Fibroblast of lung (primary cell): ENCODE measurements at regions not wholly inside any gene's neighbourhood (a gene's known extent, or its start where the extent isn't known, plus 50 kb on each side); places are given as distances from the start of the nearest gene placed in this dataset.

Source experiments
- DNase-seq, 2 donors: peaks; one replicate each; pipeline versions ENCODE4 v3.0.0 to v3.0.0-alpha.2; 2010; ENCODE audit warnings: low read depth in 2 of 2
- H2AFZ ChIP-seq: 2 replicates; pipeline ENCODE4 v1.5.1; 2012; ENCODE audit warnings: low read length, control low read depth, inconsistent platforms
- H3K27ac ChIP-seq: 2 replicates; pipeline ENCODE4 v1.5.1; 2011; ENCODE audit warnings: low read length, control low read depth; ENCODE audit not compliant: insufficient read depth
- H3K27me3 ChIP-seq: 2 replicates; pipeline ENCODE4 v1.5.1; 2011; ENCODE audit warnings: mild to moderate bottlenecking, low read length; ENCODE audit not compliant: control insufficient read depth, insufficient read depth
- H3K36me3 ChIP-seq: 2 replicates; pipeline ENCODE4 v1.5.1; 2011; ENCODE audit warnings: low read length; ENCODE audit not compliant: control insufficient read depth, insufficient read depth
- H3K4me1 ChIP-seq: 2 replicates; pipeline ENCODE4 v1.5.1; 2011; ENCODE audit warnings: low read length; ENCODE audit not compliant: control insufficient read depth, insufficient read depth; ENCODE audit errors: extremely low read depth
- H3K4me2 ChIP-seq: 2 replicates; pipeline ENCODE4 v1.5.1; 2011; ENCODE audit warnings: low read length, control low read depth; ENCODE audit not compliant: insufficient read depth; ENCODE audit errors: extremely low read depth
- H3K4me3 ChIP-seq, 4 experiments: fragments of 200-600 bp in 1 of 4; sonication (generic) in 1 of 4; replicated peaks in 1 of 4; 2 replicates each; pipeline ENCODE4 v1.5.1; 2011 to 2016; ENCODE audit warnings: low read length in 4 of 4, low read depth in 3 of 4, mild to moderate bottlenecking in 3 of 4, control low read depth in 2 of 4, inconsistent platforms in 1 of 4, mixed read lengths in 1 of 4; ENCODE audit not compliant: insufficient read depth in 1 of 4; ENCODE audit errors: control extremely low read depth in 1 of 4
- H3K79me2 ChIP-seq: 2 replicates; pipeline ENCODE4 v1.5.1; 2012; ENCODE audit warnings: mild to moderate bottlenecking, low read length, inconsistent platforms; ENCODE audit not compliant: control insufficient read depth, insufficient read depth
- H3K9ac ChIP-seq: 2 replicates; pipeline ENCODE4 v1.5.1; 2011; ENCODE audit warnings: mild to moderate bottlenecking, low read length, control low read depth; ENCODE audit not compliant: insufficient read depth
- H3K9me3 ChIP-seq: 2 replicates; pipeline ENCODE4 v1.5.1; 2012; ENCODE audit warnings: low read depth, low read length; ENCODE audit not compliant: control insufficient read depth, insufficient read depth
- H4K20me1 ChIP-seq: 2 replicates; pipeline ENCODE4 v1.5.1; 2011; ENCODE audit warnings: low read length; ENCODE audit not compliant: control insufficient read depth, insufficient read depth; ENCODE audit errors: extremely low read depth
- CTCF ChIP-seq, 2 donors: IDR thresholded peaks in 1 of 2; conservative IDR thresholded peaks in 1 of 2; 1 replicate in 1 of 2; 2 replicates in 1 of 2; pipeline ENCODE4 v1.5.1; 2011 to 2012; ENCODE audit warnings: low read length in 2 of 2, control low read depth in 1 of 2, inconsistent platforms in 1 of 2, low read depth in 1 of 2, mild to moderate bottlenecking in 1 of 2
- EZH2 ChIP-seq: IDR thresholded peaks from 2 replicates; pipeline ENCODE4 v1.5.1; 2012; ENCODE audit warnings: low read length, control low read depth, mild to moderate bottlenecking; ENCODE audit errors: missing control alignments

DNA sequence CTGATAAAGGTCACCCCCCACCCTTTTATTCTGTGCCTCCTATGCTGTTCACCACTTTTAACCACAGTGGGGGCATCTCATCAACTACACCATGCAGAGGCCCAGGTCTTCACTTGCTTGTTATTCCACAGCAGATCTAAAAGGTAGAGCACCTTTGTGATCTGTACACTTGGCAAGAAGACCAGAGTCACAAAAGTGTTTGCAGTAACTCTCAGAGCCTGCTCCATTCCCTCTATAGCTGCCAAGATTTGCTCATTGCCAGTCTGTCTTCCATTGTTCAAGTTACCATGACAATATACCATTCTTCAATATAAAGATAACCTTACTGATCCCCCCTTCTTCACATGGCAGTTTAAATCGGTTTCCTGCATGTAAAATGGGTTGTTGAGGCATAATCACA is 180.0 kb downstream of the TOX3 start:
- no peak for DNase-seq
- Histone ChIP-seq H3K4me2 (no peak overlapping the region), H3K4me3 (no peak overlapping the region), H4K20me1 (no peaks in the 10 kb centered on the region), H3K79me2 (no peaks in the 10 kb centered on the region), H3K9me3 (no peaks in the 10 kb centered on the region), H3K4me1 (no peaks in the 10 kb centered on the region), H3K27me3 (no peaks in the 10 kb centered on the region), H3K36me3 (no peaks in the 10 kb centered on the region), H2AFZ (no peak overlapping the region), H3K27ac (no peak overlapping the region), H3K9ac (no peak overlapping the region)
- TF ChIP-seq CTCF (conservative IDR thresholded peaks at IDR 0.05 in 1 of 2, IDR thresholded peaks at IDR 0.05 in 1 of 2; ENCODE audit: low read depth in 1 of 2, low read length in 2 of 2) (no peak), EZH2 (no peak)

GRCh38 chr16:52364500-52364899 is 182.4 kb downstream of the TOX3 start:
- no peaks in the 10 kb centered on the region for H4K20me1 ChIP-seq
- H3K9ac ChIP-seq = no peak overlapping the region
- no peak overlapping the region for H2AFZ ChIP-seq
- no peak overlapping the region for H3K27ac ChIP-seq
- H3K79me2 ChIP-seq = no peaks in the 10 kb centered on the region
- no peak overlapping the region for H3K4me2 ChIP-seq
- no peaks in the 10 kb centered on the region for H3K9me3 ChIP-seq
- no peaks in the 10 kb centered on the region for H3K27me3 ChIP-seq
- H3K36me3 ChIP-seq = no peaks in the 10 kb centered on the region
- H3K4me3 ChIP-seq = no peak overlapping the region
- TF ChIP-seq EZH2 (no peak), CTCF (conservative IDR thresholded peaks at IDR 0.05 in 1 of 2, IDR thresholded peaks at IDR 0.05 in 1 of 2; ENCODE audit: low read depth in 1 of 2, low read length in 2 of 2) (no peak)
- no peaks in the 10 kb centered on the region for H3K4me1 ChIP-seq
- no peak for DNase-seq

- Histone ChIP-seq H3K4me3 (no peak overlapping the region), H3K27me3 (no peaks in the 10 kb centered on the region), H4K20me1 (no peaks in the 10 kb centered on the region), H3K4me1 (no peaks in the 10 kb centered on the region), H2AFZ (no peak overlapping the region), H3K36me3 (no peaks in the 10 kb centered on the region), H3K79me2 (no peaks in the 10 kb centered on the region), H3K27ac (no peak overlapping the region), H3K9me3 (no peaks in the 10 kb centered on the region), H3K9ac (no peak overlapping the region), H3K4me2 (no peak overlapping the region)
- TF ChIP-seq CTCF (conservative IDR thresholded peaks at IDR 0.05 in 1 of 2, IDR thresholded peaks at IDR 0.05 in 1 of 2; ENCODE audit: low read depth in 1 of 2, low read length in 2 of 2) = no peak
- no peak for TF ChIP-seq EZH2
- no peak for DNase-seq
These were observed 183.9 kb downstream of the TOX3 start for GRCh38 chr16:52363082-52363481.
